H1 (cell line): ENCODE measurements at regions not wholly inside any gene's neighbourhood (a gene's known extent, or its start where the extent isn't known, plus 50 kb on each side); places are given as distances from the start of the nearest gene placed in this dataset.

Source experiments
- CHD2 ChIP-seq: IDR thresholded peaks from 2 replicates; pipeline ENCODE4 v1.6.1; 2012; ENCODE audit warnings: low read length, improper control_type of control experiment
- CTBP2 ChIP-seq: IDR thresholded peaks from 2 replicates; pipeline ENCODE4 v1.7.0; 2011; ENCODE audit warnings: borderline replicate concordance, mild to moderate bottlenecking, moderate library complexity, mixed read lengths, low read length; ENCODE audit not compliant: insufficient read depth, insufficient read length
- RNF2 ChIP-seq: fragments of 200-900, 300-1000 bp; sonication (generic); IDR thresholded peaks from 2 replicates; pipeline ENCODE4 v1.7.1; 2016; ENCODE audit warnings: borderline replicate concordance, low read depth, mild to moderate bottlenecking, antibody characterized with exemption, low read length; ENCODE audit not compliant: poor library complexity, severe bottlenecking; ENCODE audit errors: missing control alignments
- SAP30 ChIP-seq: fragments of 300-600 bp; sonication (generic); IDR thresholded peaks from 2 replicates; pipeline ENCODE4 v1.7.1; 2012; ENCODE audit warnings: low read length, moderate library complexity, mild to moderate bottlenecking, inconsistent platforms; ENCODE audit not compliant: insufficient read depth, insufficient replicate concordance
- SUZ12 ChIP-seq: fragments of 200-600 bp; sonication (generic); IDR thresholded peaks from 2 replicates; pipeline ENCODE4 v1.6.1; 2012; ENCODE audit warnings: mild to moderate bottlenecking, inconsistent platforms, low read length, moderate library complexity, mixed read lengths
- TCF12 ChIP-seq: IDR thresholded peaks from 2 replicates; pipeline ENCODE4 v1.6.1; 2011; ENCODE audit warnings: low read depth, mild to moderate bottlenecking, low read length
- TF ChIP-seq, protein P1 (sequence below): IDR thresholded peaks from 2 replicates; pipeline ENCODE4 v1.6.1; 2012; ENCODE audit warnings: low read length, inconsistent platforms

DNA sequence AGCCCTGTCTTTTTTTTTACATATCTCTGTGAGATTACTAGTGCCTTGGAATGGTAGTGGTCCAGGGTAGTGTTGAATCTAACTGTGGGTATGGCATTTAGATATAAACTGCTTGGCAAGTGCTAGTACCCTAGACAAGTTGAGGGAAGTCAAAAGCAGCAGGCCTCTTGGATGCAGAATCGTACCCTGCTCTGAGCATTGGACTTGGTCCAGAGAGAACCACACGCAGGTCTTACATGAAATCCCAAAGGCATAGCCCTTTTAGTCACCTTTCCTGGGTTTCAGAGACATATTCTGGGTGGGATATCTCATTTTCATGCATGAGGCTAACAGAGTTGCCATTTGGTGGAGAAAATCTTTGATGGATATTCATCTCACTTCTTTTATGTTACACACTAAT lies 641.4 kb downstream of the PDCD6IP start (continued):
- TF ChIP-seq, protein P1, sequence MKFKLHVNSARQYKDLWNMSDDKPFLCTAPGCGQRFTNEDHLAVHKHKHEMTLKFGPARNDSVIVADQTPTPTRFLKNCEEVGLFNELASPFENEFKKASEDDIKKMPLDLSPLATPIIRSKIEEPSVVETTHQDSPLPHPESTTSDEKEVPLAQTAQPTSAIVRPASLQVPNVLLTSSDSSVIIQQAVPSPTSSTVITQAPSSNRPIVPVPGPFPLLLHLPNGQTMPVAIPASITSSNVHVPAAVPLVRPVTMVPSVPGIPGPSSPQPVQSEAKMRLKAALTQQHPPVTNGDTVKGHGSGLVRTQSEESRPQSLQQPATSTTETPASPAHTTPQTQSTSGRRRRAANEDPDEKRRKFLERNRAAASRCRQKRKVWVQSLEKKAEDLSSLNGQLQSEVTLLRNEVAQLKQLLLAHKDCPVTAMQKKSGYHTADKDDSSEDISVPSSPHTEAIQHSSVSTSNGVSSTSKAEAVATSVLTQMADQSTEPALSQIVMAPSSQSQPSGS: no peak
- TF ChIP-seq RNF2 (no peak), CHD2 (no peak), TCF12 (no peak), CTBP2 (no peak), SUZ12 (no peak), SAP30 (no peak)
